ENCODE measurements at regions not wholly inside any gene's neighbourhood (a gene's known extent, or its start where the extent isn't known, plus 50 kb on each side); places are given as distances from the start of the nearest gene placed in this dataset.
"Not testable (repeated sequence)": the region's sequence is repeated elsewhere in the genome, so short reads cannot be mapped to it uniquely, and the experiment has no call there.

- no peak for DNase-seq
These were observed 86.6 kb upstream of the PPARGC1A start for GRCh38 chr4:23976423-23976822.

- no peak for DNase-seq
These were observed 83.5 kb upstream of the PPARGC1A start for GRCh38 chr4:23973308-23973855.

DNA sequence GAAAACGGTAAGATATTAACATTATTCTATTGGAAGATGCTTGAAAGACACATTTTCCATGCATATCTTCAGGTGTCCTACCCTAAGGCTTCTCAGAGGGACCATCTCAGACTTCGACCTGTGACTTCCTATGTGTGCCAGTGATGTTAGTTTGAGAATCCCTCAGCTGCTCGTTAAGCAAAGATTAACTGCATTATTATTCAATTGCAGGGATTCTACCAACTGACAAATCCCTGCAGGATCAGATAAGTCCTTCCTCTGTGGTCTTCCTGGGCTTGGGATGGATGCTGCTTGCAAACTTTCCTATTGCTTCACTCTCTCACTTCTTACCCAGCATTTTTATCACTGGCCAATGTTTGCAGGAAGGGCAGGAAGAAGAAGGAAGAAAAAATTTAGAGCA, 83.0 kb upstream of the PPARGC1A start:
- no peak for DNase-seq

DNA sequence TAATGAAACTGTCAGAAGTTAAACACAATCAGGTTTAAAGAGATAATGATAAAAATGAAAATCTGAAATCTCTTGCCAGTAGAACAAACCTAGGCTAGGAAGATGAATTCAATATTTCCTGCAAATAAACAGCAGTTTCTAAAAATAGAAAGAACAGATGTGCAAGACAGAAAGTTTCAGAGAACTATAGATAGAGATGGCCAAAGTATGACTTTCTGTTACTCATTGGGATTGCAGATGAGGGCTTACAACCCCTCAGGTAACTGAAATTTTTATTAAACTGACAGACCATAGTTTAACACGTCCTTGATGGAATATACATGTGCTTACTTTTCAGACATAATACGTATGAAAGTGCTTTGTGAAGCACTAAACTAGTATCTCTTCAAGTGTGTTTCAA, 82.3 kb upstream of the PPARGC1A start:
- no peak for DNase-seq

DNA sequence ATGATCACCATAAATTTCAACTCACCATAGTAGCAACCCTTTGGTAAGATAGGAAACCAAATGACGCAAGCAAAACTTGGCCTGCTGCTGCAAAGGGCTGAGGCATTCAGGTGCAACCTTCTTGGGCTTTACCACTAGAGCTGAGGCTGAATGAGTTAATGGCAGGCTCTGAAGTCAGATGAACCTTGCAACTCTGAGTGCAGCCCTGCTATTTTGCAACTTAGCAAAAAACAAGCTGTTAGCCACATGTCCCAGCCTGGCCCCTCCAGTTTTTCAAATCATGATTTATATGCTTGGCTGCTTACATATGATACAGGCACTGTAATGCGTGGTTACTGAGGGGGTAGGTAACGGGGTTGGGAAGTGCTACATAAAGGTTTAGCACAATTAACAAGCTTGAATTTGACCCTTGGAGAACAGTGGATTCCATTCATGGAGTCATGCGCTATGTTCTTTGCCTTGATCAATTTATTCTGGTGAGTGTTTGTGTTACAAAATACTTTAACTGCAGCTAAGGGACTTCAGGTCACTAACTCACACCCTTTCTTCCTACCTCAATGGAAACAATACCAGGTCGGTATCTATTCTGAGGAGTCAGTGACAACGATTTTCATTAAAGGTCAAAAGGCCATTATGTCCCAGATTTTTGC, 80.5 kb upstream of the PPARGC1A start:
- DNase-seq = no peak

- DNase-seq = no peak
These were observed 79.8 kb upstream of the PPARGC1A start for GRCh38 chr4:23969635-23970145.

DNA sequence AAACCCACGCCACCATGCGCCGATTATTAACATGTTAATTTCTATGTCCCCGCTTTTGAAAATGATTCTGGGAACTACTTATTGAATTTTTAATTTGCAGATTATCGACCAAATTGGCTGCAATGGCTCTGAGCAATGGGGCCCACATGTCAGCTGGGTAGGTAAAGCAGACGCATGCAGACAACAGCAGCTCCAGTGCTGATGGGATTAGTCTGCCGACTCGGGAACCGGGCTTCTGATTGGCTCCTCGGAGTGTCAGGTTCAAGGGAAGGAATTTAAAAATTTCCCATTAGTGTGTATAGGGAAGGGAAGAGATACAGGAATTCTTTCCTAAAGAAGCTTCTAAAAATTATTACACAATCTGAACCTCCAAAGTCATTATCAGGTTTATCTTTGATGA, 77.4 kb upstream of the PPARGC1A start:
- no peak for DNase-seq

DNA sequence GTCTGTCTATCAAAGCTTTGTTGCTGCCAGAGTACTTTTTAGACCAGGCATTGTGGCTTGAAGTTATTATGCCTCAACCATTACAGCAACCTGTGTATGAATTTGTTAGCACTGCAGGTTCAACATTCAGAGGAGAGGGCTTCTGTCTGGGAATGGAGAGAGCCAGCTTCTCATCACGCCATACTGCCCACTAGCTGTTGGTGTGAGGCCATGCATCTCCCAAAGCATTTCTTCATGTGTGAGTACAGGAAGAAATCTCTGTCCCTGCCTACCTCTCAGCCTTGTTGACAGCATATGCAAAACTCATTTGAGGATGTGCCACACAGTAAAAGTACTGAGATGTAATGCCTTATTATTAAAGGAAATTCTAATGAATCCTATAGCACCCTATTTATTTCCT, 76.9 kb upstream of the PPARGC1A start:
- no peak for DNase-seq

DNA sequence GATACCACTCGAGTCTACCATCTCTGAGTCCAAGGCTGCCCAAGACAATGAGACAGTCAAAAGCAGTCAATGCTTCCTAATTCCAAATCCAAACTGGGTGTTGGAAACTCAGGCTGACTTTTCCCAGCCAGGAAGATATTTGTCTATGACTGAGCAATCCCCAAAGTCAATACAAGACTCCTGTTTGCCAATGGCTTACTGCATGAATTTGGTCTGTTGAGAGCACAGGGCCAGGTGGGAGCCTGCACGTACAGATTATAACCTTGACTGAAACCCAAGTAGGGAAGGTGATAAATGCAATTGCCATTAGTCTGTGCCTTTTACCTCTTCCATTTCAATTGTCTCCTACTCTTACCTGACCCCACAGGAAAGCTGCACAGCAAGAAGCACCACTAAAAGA, 72.6 kb upstream of the PPARGC1A start:
- no peak for DNase-seq

- DNase-seq = not testable (repeated sequence)
These were observed 71.5 kb upstream of the PPARGC1A start for GRCh38 chr4:23961395-23961794.

DNA sequence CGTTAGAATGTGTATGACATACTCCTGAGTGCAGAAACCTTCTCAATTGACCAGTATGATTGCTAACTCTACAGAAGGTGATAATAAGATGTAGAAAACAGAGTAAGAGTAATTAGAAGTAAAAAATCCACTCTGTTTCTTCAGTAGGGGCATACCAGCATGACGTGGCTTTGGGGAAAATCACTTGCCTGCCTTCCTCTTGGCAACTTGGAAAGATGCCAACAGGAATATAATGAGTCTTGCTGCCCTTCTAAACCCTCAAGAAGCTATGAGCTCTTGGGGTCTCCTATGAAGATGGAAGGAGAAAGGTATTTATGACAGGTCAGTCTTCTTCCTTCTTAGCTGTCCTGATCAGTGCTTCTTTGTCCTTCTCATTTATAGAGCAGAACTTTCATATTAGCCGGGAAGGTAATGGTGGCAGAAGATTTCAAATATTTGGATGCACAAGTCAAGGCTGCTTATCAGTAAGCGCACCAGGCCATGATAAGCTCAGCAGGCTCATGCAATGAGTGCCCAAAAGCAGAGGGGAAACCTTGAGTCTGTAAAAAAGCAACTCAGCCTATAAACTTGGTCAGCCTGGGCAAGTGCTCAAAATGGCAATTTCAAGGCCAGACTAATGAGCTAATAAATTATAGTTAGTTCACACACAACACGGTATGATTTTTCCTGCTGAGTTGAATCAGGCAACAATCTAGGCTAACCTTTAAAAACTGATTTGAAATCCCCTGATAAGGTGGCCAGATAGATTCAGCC, 69.7 kb upstream of the PPARGC1A start:
- DNase-seq = no peak

DNA sequence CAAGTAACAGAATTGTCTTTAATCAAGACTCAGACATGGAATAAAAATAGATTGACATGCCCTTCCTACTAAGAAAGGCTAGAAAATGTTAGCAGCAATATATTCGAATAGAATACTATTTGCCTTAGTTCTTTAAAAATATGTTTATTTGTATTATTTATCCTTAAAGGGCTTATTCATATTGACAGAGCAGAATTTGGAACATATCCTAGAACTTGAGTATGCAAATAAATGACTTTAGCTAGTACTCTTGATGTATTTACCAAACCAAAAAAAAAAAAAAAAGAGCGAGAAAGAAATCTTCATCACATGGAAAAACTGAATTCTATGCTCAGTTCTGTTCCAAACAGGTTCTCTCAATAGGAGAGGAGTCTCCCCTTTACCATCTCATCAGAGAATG, 68.9 kb upstream of the PPARGC1A start:
- DNase-seq = no peak

- no peak for DNase-seq
These were observed 67.6 kb upstream of the PPARGC1A start for GRCh38 chr4:23957465-23957864.

DNA sequence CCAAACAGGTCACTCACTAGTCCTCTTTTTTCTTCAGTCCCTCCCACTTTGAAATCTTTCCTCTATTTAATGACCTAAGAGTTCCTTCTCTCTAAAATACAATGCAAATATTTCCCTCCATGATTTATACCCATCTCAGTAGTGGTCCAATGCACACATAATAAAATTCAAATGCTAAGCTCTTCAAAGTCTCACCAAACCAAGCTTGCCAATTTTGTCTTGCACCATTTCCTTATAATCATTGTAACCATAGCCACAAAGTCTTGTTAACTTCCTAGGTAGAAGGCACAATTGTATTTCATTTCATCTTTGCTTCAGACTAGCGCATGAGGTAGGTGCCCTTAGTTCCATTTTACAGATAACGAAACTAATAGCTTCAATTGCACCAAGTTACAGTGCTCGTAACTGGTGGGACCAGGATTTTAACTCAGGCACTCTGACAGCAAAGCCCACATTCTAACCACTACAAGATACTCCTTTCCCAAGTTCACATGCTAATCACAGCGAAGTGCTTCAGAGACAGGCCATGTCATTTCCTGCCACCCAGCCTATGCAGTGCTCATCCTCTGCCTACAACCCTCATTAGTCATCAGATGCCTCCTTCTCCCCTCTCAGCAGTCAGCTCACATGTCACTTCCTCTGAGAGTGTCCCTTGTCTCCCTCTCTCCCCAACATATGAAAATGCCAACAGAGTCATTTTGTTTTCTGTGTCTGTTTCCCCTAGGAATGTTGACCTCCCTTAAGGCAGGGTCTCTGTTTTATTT, 66.9 kb upstream of the PPARGC1A start:
- DNase-seq = no peak

- DNase-seq = no peak
These were observed 62.4 kb upstream of the PPARGC1A start for GRCh38 chr4:23952258-23952657.

GRCh38 chr4:23947826-23948225, 58.0 kb upstream of the PPARGC1A start:
- DNase-seq = no peak

GRCh38 chr4:23946299-23946698, 56.5 kb upstream of the PPARGC1A start:
- DNase-seq = no peak

DNA sequence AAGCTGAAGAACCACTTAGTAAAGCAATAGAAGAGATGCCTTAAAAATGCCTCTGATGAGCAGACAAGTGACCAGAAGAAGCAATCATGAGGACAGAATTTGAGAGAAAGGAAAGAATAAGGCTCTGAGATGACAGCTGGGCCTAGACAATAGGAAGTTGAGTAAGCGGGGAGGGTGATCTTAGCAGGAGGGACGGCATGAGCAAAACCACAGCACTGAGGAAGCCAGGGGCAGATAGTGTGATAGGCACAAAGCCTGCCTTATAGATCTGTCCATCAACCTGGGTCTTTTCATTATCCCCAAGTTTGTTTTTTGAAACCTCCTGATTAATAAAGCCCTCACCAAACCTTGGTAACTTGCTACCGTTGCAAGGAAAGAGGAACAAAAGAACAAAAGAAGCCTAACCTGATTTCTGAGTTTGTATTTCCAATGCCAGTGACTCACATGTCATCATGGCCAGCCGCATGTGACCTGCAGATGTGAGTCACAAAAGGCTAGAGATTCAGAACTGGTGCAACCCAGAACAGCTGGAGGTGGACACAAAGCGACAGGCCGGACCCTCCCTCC, 55.7 kb upstream of the PPARGC1A start:
- no peak for DNase-seq

DNA sequence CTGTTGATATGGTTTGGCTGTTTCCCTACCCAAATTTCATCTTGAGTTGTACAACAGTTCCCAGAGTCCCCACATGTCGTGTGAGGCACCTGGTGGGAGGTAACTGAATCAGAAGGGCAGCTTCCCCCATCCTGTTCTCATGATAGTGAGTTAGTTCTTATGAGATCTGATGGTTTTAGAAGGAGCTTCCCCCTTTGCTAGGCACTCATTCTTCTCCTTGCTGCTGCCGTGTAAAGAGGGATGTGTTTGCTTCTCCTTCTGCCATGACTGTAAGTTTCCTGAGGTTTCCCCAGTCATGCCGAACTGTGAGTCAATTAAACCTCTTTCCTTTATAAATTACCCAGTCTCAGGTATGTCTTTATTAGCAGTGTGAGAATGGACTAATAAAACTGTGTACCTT, 54.7 kb upstream of the PPARGC1A start:
- not testable (repeated sequence) for DNase-seq

GRCh38 chr4:23943478-23943877, 53.6 kb upstream of the PPARGC1A start:
- no peak for DNase-seq

DNA sequence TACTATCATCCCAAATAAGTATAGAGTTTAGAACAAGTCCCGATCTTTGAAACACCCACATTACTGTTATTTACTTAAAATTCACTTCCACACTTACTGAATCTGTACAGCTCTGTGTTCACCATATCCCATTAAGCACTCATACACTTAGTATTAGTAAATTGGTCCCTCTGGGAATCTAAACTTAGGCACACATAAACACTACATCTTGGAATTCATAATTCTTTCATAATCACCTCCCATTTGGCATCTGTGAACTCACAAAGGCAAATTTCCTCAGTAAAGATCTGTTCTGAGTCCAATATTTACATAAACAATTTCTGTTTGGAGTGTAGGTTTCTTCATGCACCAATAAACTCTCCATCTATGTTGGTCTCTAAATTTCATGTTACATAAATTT, 52.6 kb upstream of the PPARGC1A start:
- DNase-seq = no peak
